H1 (cell line): ENCODE measurements at regions not wholly inside any gene's neighbourhood (a gene's known extent, or its start where the extent isn't known, plus 50 kb on each side); places are given as distances from the start of the nearest gene placed in this dataset.

Experiments used
- CTCF ChIA-PET: fragments of 300-600 bp; sonication (Branson Sonifier 250); formaldehyde crosslinking; loops from one replicate; lab custom pipeline; 2021; ENCODE audit not compliant: partially characterized antibody; lab: Charles Lee
- POLR2A ChIA-PET: fragments of 300-600 bp; sonication (Branson Sonifier 250); formaldehyde crosslinking; loops from one replicate; lab custom pipeline; 2021; ENCODE audit warnings: inconsistent platforms; ENCODE audit not compliant: partially characterized antibody; lab: Charles Lee
- DNase-seq, 2 experiments: peaks; one replicate each; pipeline versions ENCODE4 v3.0.0 to v3.0.0-alpha.2; 2010 to 2022; ENCODE audit warnings: low spot score in 2 of 2, low read depth in 1 of 2, mixed read lengths in 1 of 2
- FAIRE-seq: peaks from 2 replicates; lab custom pipeline; 2011; peaks lifted over from hg19 to GRCh38; lab: Jason Lieb, UNC
- H2AFZ ChIP-seq: 2 replicates; pipeline ENCODE4 v1.8.1; 2012; ENCODE audit warnings: low read length, inconsistent platforms
- H2AK5ac ChIP-seq: 2 replicates; pipeline ENCODE4 v1.6.1; 2013; ENCODE audit warnings: low read depth, low read length
- H2BK120ac ChIP-seq: replicated peaks from 2 replicates; pipeline ENCODE3; 2013; ENCODE audit warnings: low read depth, low read length, inconsistent platforms
- H2BK12ac ChIP-seq: 2 replicates; pipeline ENCODE4 v1.6.1; 2013; ENCODE audit warnings: low read depth, low read length
- H2BK15ac ChIP-seq: 2 replicates; pipeline ENCODE4 v1.6.1; 2013; ENCODE audit warnings: low read length
- H2BK20ac ChIP-seq: 2 replicates; pipeline ENCODE4 v1.6.1; 2013; ENCODE audit warnings: low read length
- H2BK5ac ChIP-seq: 2 replicates; pipeline ENCODE4 v1.6.1; 2013; ENCODE audit warnings: low read depth, low read length
- H3K14ac ChIP-seq: 2 replicates; pipeline ENCODE4 v1.6.1; 2013; ENCODE audit warnings: inconsistent platforms; ENCODE audit not compliant: insufficient read length
- H3K18ac ChIP-seq: 2 replicates; pipeline ENCODE4 v1.6.1; 2013; ENCODE audit warnings: low read length; ENCODE audit errors: extremely low read depth
- H3K23ac ChIP-seq: 2 replicates; pipeline ENCODE4 v1.6.1; 2013; ENCODE audit warnings: inconsistent platforms; ENCODE audit not compliant: insufficient read length
- H3K23me2 ChIP-seq: 2 replicates; pipeline ENCODE4 v1.6.1; 2013; ENCODE audit warnings: low read depth, low read length
- H3K27ac ChIP-seq: 2 replicates; pipeline ENCODE4 v1.6.1; 2011; ENCODE audit warnings: low read depth, low read length, inconsistent platforms
- H3K27me3 ChIP-seq, 4 experiments: replicated peaks in 1 of 4; 1 replicate in 1 of 4; 2 replicates in 3 of 4; pipeline versions ENCODE4 v1.6.1 to v1.8.1; 2011 to 2013; ENCODE audit warnings: low read length in 3 of 4, mild to moderate bottlenecking in 3 of 4, inconsistent platforms in 2 of 4, mixed read lengths in 2 of 4, moderate library complexity in 1 of 4; ENCODE audit not compliant: control insufficient read depth in 3 of 4, insufficient read depth in 3 of 4; ENCODE audit errors: extremely low read depth in 1 of 4
- H3K36me3 ChIP-seq, 4 experiments: 2 replicates each; pipeline versions ENCODE4 v1.6.1 to v1.8.1; 2011 to 2013; ENCODE audit warnings: mild to moderate bottlenecking in 4 of 4, low read length in 3 of 4, moderate library complexity in 2 of 4, control low read depth in 1 of 4, inconsistent platforms in 1 of 4; ENCODE audit not compliant: insufficient read depth in 4 of 4, control insufficient read depth in 2 of 4
- H3K4ac ChIP-seq: replicated peaks from 2 replicates; pipeline ENCODE3; 2013; ENCODE audit warnings: low read length, low read depth, mixed read lengths, inconsistent platforms; ENCODE audit not compliant: insufficient read length
- H3K4me1 ChIP-seq, 4 experiments: replicated peaks in 1 of 4; 1 replicate in 1 of 4; 2 replicates in 3 of 4; pipeline versions ENCODE4 v1.6.1 to v1.8.1; 2011 to 2013; ENCODE audit warnings: low read length in 3 of 4, inconsistent platforms in 2 of 4, mixed read lengths in 1 of 4; ENCODE audit not compliant: insufficient read depth in 4 of 4, control insufficient read depth in 3 of 4
- H3K4me2 ChIP-seq, 2 experiments: 2 replicates each; pipeline versions ENCODE4 v1.6.1 to v1.8.1; 2011 to 2013; ENCODE audit warnings: low read depth in 2 of 2, low read length in 2 of 2, control low read depth in 1 of 2, inconsistent platforms in 1 of 2, mild to moderate bottlenecking in 1 of 2; ENCODE audit not compliant: insufficient read depth in 1 of 2
- H3K4me3 ChIP-seq, 4 experiments: fragments of 200-600, 300-600 bp in 1 of 4; sonication (generic), shearing (Covaris generic), sonication (Bioruptor Twin) in 1 of 4; 2 replicates each; pipeline versions ENCODE4 v1.5.1 to v1.8.1; 2011 to 2016; ENCODE audit warnings: low read length in 4 of 4, low read depth in 3 of 4, control low read depth in 2 of 4, inconsistent platforms in 2 of 4, mild to moderate bottlenecking in 2 of 4, mixed read lengths in 1 of 4, moderate library complexity in 1 of 4; ENCODE audit not compliant: insufficient read depth in 2 of 4; ENCODE audit errors: extremely low read depth in 1 of 4
- H3K56ac ChIP-seq: replicated peaks from 2 replicates; pipeline ENCODE3; 2013; ENCODE audit warnings: low read depth, mild to moderate bottlenecking, mixed read lengths, low read length, inconsistent platforms; ENCODE audit not compliant: insufficient read length
- H3K79me1 ChIP-seq: 2 replicates; pipeline ENCODE4 v1.6.1; 2013; ENCODE audit warnings: low read depth, low read length, control low read depth
- H3K79me2 ChIP-seq, 2 experiments: 2 replicates each; pipeline versions ENCODE4 v1.6.1 to v1.8.1; 2012 to 2013; ENCODE audit warnings: low read length in 2 of 2, mild to moderate bottlenecking in 2 of 2, inconsistent platforms in 1 of 2; ENCODE audit not compliant: insufficient read depth in 2 of 2, control insufficient read depth in 1 of 2
- H3K9ac ChIP-seq, 4 experiments: replicated peaks in 1 of 4; 1 replicate in 1 of 4; 2 replicates in 3 of 4; pipeline versions ENCODE4 v1.6.1 to v1.8.1; 2011 to 2013; ENCODE audit warnings: low read depth in 3 of 4, low read length in 3 of 4, control low read depth in 2 of 4, mild to moderate bottlenecking in 2 of 4, moderate library complexity in 2 of 4, inconsistent platforms in 1 of 4; ENCODE audit errors: extremely low read depth in 1 of 4
- H3K9me3 ChIP-seq, 2 experiments: 2 replicates each; pipeline versions ENCODE4 v1.6.1 to v1.8.1; 2012 to 2013; ENCODE audit warnings: mild to moderate bottlenecking in 2 of 2, moderate library complexity in 2 of 2, control low read depth in 1 of 2, inconsistent platforms in 1 of 2, low read depth in 1 of 2, low read length in 1 of 2, mixed read lengths in 1 of 2; ENCODE audit not compliant: insufficient read depth in 2 of 2
- H4K20me1 ChIP-seq, 2 experiments: replicated peaks in 1 of 2; 2 replicates each; pipeline versions ENCODE3 to v1.8.1; 2011 to 2013; ENCODE audit warnings: inconsistent platforms in 2 of 2, low read length in 2 of 2, mild to moderate bottlenecking in 1 of 2; ENCODE audit not compliant: insufficient read depth in 2 of 2, control insufficient read depth in 1 of 2
- H4K5ac ChIP-seq: 2 replicates; pipeline ENCODE4 v1.6.1; 2013; ENCODE audit warnings: low read length, low read depth, mixed read lengths, inconsistent platforms; ENCODE audit not compliant: insufficient read length
- H4K8ac ChIP-seq: 2 replicates; pipeline ENCODE4 v1.8.0; 2013; ENCODE audit warnings: mild to moderate bottlenecking, moderate library complexity, low read length, inconsistent platforms; ENCODE audit not compliant: insufficient read depth; ENCODE audit errors: extremely low read depth
- H4K91ac ChIP-seq: replicated peaks from 2 replicates; pipeline ENCODE3; 2013; ENCODE audit warnings: low read length, mixed read lengths, inconsistent platforms; ENCODE audit not compliant: insufficient read length
- SP1 ChIP-seq: IDR thresholded peaks from 2 replicates; pipeline ENCODE4 v1.6.1; 2011; ENCODE audit warnings: low read depth, low read length
- WGBS, 2 experiments: shearing (Covaris generic) in 1 of 2; methylation state at CpG; one replicate each; pipeline versions ENCODE4 v1.1.6 to v1.1.7; 2013 to 2015; ENCODE audit warnings: low lambda C conversion rate in 2 of 2, mixed read lengths in 2 of 2, inconsistent platforms in 1 of 2, low coverage in 1 of 2, missing lambda C conversion rate in 1 of 2; ENCODE audit not compliant: insufficient replicate concordance in 2 of 2, insufficient coverage in 1 of 2, insufficient read length in 1 of 2; ENCODE audit errors: extremely low coverage in 1 of 2, missing lambda C conversion rate in 1 of 2; 5-methylcytosine and 5-hydroxymethylcytosine counted together
- TF ChIP-seq, protein P1 (sequence below): IDR thresholded peaks from 2 replicates; pipeline ENCODE4 v1.6.1; 2012; ENCODE audit warnings: inconsistent platforms

DNA sequence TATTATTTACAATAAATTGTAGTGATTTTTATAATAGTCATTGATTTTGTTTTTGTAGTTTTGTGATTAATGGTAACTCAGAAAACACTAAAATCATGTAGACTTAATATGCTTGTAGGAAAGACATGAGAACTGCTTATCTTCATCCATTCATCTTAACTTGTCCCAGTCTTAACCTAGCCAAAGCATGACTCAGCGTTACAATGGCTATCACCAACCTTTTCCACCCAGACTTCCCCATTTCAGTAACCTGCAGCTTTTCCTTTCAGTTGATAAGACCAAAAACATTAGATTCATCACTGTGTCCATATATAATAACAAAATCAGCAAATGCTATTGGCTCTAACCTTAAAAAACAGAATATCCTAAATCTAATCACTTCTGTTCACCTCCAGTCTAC lies 106.2 kb upstream of the KLF8 start:
- Histone ChIP-seq H3K4me2 (no peak overlapping the region), H3K23ac (no peak overlapping the region), H3K27ac (no peak overlapping the region), H4K5ac (no peak overlapping the region), H3K9ac (no peak overlapping the region), H3K4me3 (no peak overlapping the region), H3K79me2 (no peaks in the 10 kb centered on the region), H3K14ac (no peak overlapping the region), H2BK120ac (no peak overlapping the region), H2AFZ (no peak overlapping the region), H3K4ac (no peak overlapping the region), H4K8ac (no peak overlapping the region), H2BK20ac (no peak overlapping the region), H3K56ac (no peak overlapping the region), H3K4me1 (no peaks in the 10 kb centered on the region), H3K23me2 (no peaks in the 10 kb centered on the region; the same call in 1 of the 2 replicates), H4K91ac (no peak overlapping the region), H3K27me3 (no peaks in the 10 kb centered on the region), H2AK5ac (no peak overlapping the region), H2BK12ac (no peak overlapping the region), H2BK5ac (no peak overlapping the region), H3K79me1 (no peaks in the 10 kb centered on the region), H2BK15ac (no peak overlapping the region), H3K36me3 (no peaks in the 10 kb centered on the region), H3K18ac (no peak overlapping the region), H3K9me3 (no peaks in the 10 kb centered on the region), H4K20me1 (no peaks in the 10 kb centered on the region)
- 91% methylated on average over 1 of the region's 1 CpG; no CpG with 5 or more reads in 1 of the 2 experiments for WGBS, 2 experiments
- CTCF ChIA-PET = no interaction called here
- FAIRE-seq = no peak
- POLR2A ChIA-PET = no interaction called here
- no peak for DNase-seq
- TF ChIP-seq, protein P1, sequence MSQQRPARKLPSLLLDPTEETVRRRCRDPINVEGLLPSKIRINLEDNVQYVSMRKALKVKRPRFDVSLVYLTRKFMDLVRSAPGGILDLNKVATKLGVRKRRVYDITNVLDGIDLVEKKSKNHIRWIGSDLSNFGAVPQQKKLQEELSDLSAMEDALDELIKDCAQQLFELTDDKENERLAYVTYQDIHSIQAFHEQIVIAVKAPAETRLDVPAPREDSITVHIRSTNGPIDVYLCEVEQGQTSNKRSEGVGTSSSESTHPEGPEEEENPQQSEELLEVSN = no peak
- TF ChIP-seq SP1 = no peak
